Erythroblast (primary cell): ENCODE measurements at regions not wholly inside any gene's neighbourhood (a gene's known extent, or its start where the extent isn't known, plus 50 kb on each side); places are given as distances from the start of the nearest gene placed in this dataset.

Experiments used
- GATA1 ChIP-seq: IDR thresholded peaks from 2 replicates; pipeline ENCODE4 v1.6.1; 2011; ENCODE audit warnings: low read depth, mild to moderate bottlenecking, control low read depth, low read length, moderate library complexity
- POLR2A ChIP-seq: IDR thresholded peaks from 2 replicates; pipeline ENCODE4 v1.6.1; 2011; ENCODE audit warnings: mild to moderate bottlenecking, low read length

DNA sequence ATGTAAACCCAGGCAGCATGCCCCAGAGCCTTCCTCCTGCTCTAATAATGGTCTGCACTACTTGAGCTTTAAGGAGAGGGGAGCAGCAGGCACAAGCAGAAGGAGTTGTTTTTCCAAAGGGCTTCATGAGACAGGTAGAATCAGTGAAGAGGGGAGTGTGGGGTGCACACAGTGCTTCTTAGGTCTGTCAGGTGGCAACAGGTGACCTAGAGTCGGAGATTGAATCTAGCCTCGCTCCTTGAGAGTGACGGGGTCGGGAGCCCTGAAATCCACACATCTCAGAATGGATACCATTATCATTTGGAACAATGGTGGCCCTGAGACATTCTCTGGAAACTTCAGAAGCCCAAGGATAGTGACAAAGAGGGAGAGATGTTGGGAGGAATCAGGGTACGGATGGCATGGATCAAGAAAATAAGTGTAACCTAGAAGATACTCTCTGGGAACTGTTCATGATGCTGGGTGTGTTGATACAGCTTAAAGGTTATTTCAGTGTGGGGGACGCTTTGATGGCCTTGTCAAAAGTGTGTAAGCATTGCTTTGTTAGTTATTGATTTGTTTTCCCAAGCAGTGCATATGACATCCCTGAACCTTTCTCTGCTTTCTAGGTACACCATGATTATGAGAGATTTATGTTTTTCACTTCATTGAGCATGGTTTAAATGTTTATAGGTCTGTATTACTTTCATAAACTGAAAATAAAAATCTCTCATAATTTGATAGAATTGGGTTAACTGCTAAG, 77.8 kb upstream of the L3MBTL3 start:
- no peak for TF ChIP-seq POLR2A
- no peak for TF ChIP-seq GATA1
